Tibial nerve (tissue), 4 donors: ENCODE measurements at regions not wholly inside any gene's neighbourhood (a gene's known extent, or its start where the extent isn't known, plus 50 kb on each side); places are given as distances from the start of the nearest gene placed in this dataset.
"Not testable (repeated sequence)": the region's sequence is repeated elsewhere in the genome, so short reads cannot be mapped to it uniquely, and the experiment has no call there.

Experiments used
- DNase-seq, 2 donors: peaks; one replicate each; pipeline ENCODE4 v3.0.0-alpha.2; 2019; ENCODE audit warnings: low spot score in 2 of 2
- H3K27ac ChIP-seq, 4 donors: fragments of 200-600 bp; sonication (generic) in 3 of 4; one replicate each; pipeline ENCODE4 v1.5.1; 2017 to 2019; ENCODE audit warnings: mild to moderate bottlenecking in 1 of 4
- H3K27me3 ChIP-seq, 2 donors: fragments of 200-600 bp; sonication (generic) in 1 of 2; one replicate each; pipeline versions ENCODE4 v1.5.1 to v1.6.0; 2017 to 2019
- H3K36me3 ChIP-seq, 3 donors: fragments of 200-600 bp; sonication (generic); one replicate each; pipeline ENCODE4 v1.5.1; 2018 to 2019
- H3K4me1 ChIP-seq, 4 donors: fragments of 200-600 bp; sonication (generic) in 3 of 4; one replicate each; pipeline ENCODE4 v1.5.1; 2017 to 2019
- H3K4me3 ChIP-seq, 4 donors: fragments of 200-600 bp; sonication (generic) in 3 of 4; one replicate each; pipeline ENCODE4 v1.5.1; 2017 to 2019; ENCODE audit warnings: mild to moderate bottlenecking in 1 of 4, moderate library complexity in 1 of 4
- H3K9me3 ChIP-seq, 4 donors: fragments of 200-600 bp; sonication (generic) in 3 of 4; one replicate each; pipeline ENCODE4 v1.5.1; 2017 to 2019
- EP300 ChIP-seq, 2 donors: sonication (generic); formaldehyde crosslinking; IDR thresholded peaks; one replicate each; pipeline ENCODE4 v1.6.1; 2017; ENCODE audit warnings: antibody characterized with exemption in 2 of 2, mild to moderate bottlenecking in 1 of 2
- POLR2A ChIP-seq, 2 donors: fragments of 450-650 bp; IDR thresholded peaks; one replicate each; pipeline ENCODE4 v1.6.1; 2017; ENCODE audit warnings: antibody characterized with exemption in 2 of 2, mild to moderate bottlenecking in 2 of 2, moderate library complexity in 2 of 2
- WGBS, 2 donors: methylation state at CpG; one replicate each; pipeline ENCODE4 v1.1.5; 2018; 5-methylcytosine and 5-hydroxymethylcytosine counted together
- TF ChIP-seq, protein P1 (sequence below), 5 experiments: fragments of 200-600 bp in 3 of 5; fragments of 450-650 bp in 2 of 5; sonication (generic) in 3 of 5; IDR thresholded peaks; one replicate each; pipeline ENCODE4 v1.5.1; 2016 to 2019; ENCODE audit warnings: antibody characterized with exemption in 5 of 5, mild to moderate bottlenecking in 3 of 5, moderate library complexity in 2 of 5

DNA sequence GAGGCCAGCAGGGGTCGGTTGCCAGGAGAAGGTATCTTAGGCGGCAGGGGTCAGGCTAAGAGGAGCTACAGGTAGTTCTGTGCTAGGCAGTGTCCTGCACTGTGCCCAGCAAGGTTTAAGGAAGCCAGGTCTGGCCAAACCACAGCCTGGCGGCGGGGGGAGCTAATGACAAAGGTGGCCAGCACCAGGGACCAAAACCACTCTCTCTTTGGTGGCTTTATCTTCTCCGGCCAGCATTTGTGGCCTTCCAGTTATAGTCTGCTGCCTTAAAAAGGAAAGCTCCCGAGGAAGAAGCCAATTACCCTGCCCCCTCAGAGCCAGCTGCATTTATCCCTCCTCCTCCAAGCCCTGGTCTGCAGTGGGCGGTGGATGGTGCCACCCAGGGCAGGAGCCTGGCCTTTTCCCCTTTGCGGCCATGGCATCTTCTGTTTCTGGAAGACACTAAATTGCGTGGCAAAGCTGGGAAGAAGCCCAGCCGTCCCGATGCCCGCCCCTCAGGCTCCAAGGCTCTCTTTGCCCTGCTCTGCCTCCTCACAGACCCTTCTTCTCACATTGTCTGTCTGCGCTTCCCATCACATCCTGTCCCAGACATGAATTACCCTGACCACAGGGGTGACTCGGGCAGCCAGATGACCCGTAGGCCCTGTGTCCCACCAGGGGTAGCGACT, 94.6 kb downstream of the EN1 start:
- no peaks in the 10 kb centered on the region for H3K36me3 ChIP-seq
- no peak overlapping the region for H3K27ac ChIP-seq
- TF ChIP-seq EP300 (IDR thresholded peaks at IDR 0.05) (no peak), POLR2A (IDR thresholded peaks at IDR 0.05) (no peak)
- TF ChIP-seq, protein P1, sequence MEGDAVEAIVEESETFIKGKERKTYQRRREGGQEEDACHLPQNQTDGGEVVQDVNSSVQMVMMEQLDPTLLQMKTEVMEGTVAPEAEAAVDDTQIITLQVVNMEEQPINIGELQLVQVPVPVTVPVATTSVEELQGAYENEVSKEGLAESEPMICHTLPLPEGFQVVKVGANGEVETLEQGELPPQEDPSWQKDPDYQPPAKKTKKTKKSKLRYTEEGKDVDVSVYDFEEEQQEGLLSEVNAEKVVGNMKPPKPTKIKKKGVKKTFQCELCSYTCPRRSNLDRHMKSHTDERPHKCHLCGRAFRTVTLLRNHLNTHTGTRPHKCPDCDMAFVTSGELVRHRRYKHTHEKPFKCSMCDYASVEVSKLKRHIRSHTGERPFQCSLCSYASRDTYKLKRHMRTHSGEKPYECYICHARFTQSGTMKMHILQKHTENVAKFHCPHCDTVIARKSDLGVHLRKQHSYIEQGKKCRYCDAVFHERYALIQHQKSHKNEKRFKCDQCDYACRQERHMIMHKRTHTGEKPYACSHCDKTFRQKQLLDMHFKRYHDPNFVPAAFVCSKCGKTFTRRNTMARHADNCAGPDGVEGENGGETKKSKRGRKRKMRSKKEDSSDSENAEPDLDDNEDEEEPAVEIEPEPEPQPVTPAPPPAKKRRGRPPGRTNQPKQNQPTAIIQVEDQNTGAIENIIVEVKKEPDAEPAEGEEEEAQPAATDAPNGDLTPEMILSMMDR (IDR thresholded peaks at IDR 0.05) = no peak
- H3K27me3 ChIP-seq = no peaks in the 10 kb centered on the region
- 69 to 72% methylated on average over 16 of the region's 16 CpGs for WGBS, 2 donors
- no peaks in the 10 kb centered on the region for H3K9me3 ChIP-seq
- no peak for DNase-seq
- H3K4me1 ChIP-seq = no peaks in the 10 kb centered on the region
- no peak overlapping the region for H3K4me3 ChIP-seq

DNA sequence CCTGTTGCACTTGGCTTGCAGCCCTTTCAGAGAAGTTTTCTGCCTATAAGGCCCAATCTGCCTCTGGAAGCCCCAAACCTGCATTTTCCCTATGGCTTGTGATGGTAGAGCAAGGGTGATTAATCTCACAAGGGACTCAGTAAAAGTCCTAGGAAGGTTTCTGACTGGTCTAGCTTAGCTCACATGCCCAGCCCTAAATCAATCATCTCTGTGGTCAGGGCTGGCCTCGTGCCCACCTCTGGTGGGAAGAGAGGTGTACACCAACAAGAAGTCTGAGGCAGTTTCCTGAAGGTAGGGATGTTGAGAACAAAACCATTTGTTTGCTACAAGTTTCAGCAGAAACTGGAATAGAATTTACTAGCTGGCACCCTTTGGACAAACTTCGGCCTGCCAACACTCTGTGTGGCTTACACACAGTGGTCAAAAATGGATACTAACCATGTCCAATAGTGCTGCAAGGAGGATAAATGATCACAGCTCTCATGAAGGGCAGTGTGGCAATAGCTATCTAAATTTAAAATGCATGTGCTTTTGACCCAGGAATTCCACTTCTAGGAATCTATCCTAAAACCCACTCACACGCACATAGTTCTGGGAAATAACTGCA, 96.4 kb downstream of the EN1 start:
- Histone ChIP-seq H3K27me3 (no peaks in the 10 kb centered on the region), H3K27ac (no peak overlapping the region), H3K9me3 (no peaks in the 10 kb centered on the region), H3K4me3 (no peak overlapping the region), H3K36me3 (no peaks in the 10 kb centered on the region), H3K4me1 (no peaks in the 10 kb centered on the region)
- no peak for DNase-seq
- TF ChIP-seq POLR2A (IDR thresholded peaks at IDR 0.05) (no peak), EP300 (IDR thresholded peaks at IDR 0.05) (no peak)
- TF ChIP-seq, protein P1 (IDR thresholded peaks at IDR 0.05) = no peak
- 64 to 71% methylated on average over 3 of the region's 3 CpGs for WGBS, 2 donors

DNA sequence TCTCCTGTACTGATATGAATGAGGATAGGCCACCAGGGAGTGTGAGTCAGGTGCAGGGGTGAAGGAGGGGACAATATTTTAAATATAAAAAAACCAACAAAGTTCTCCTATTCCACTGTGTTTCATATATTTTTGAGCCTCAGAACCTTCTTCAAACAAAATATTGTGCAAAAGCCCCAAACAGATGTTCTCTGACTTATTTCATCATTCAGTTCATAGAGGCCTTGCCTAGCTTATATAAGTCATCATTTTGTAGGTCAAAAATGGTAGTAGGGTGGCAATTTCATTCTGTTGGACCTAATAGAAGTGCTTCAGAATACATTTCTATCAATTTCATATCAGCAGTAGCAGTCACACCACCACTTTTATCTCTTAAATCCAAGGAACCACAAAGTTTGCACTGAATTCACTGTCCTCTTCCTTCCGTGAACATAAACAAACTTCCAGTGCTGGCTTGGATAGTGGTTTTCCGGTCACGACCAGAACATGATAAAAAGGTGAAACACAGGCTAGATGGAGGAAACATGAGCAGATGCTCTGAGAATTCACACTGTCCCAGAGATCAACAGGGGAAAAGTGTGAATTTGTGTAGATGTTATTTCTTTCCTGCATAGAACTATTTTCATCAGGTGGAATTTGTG, 99.1 kb downstream of the EN1 start:
- Histone ChIP-seq H3K9me3 (peaks cover 0 to 16% (median 0%) of the 10 kb centered on the region in 4 donors), H3K27me3 (no peaks in the 10 kb centered on the region), H3K36me3 (no peaks in the 10 kb centered on the region), H3K4me3 (no peak overlapping the region), H3K4me1 (no peaks in the 10 kb centered on the region), H3K27ac (no peak overlapping the region)
- 71 to 86% methylated on average over 3 of the region's 3 CpGs for WGBS, 2 donors
- TF ChIP-seq POLR2A (IDR thresholded peaks at IDR 0.05) = no peak
- TF ChIP-seq, protein P1 (IDR thresholded peaks at IDR 0.05) = no peak
- TF ChIP-seq EP300 (IDR thresholded peaks at IDR 0.05) = no peak
- no peak for DNase-seq

DNA sequence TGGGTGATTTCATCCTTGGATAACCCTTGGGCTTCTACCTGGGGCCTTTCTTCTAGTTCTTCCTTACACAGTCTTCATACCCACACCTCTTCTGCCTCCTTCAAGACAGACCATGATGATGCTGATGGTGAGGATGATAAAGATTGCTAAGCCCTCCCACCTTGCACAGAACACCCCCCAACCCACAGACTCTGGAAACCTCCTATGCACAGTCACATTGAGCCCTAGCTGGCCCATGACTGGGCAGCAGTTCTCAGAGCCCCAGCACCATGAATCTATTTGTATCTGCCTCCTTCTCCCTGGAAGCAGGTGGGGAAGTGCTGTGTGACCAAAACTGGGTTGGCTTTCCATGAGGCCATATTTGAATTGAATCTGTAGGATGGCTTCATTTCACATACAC, 99.8 kb downstream of the EN1 start:
- Histone ChIP-seq H3K27ac (no peak overlapping the region), H3K27me3 (no peaks in the 10 kb centered on the region), H3K4me3 (no peak overlapping the region), H3K4me1 (no peaks in the 10 kb centered on the region), H3K9me3 (peaks cover 0 to 16% (median 0%) of the 10 kb centered on the region in 4 donors), H3K36me3 (no peaks in the 10 kb centered on the region)
- TF ChIP-seq, protein P1 (IDR thresholded peaks at IDR 0.05) = no peak
- TF ChIP-seq POLR2A (IDR thresholded peaks at IDR 0.05) (no peak), EP300 (IDR thresholded peaks at IDR 0.05) (no peak)
- no peak for DNase-seq

DNA sequence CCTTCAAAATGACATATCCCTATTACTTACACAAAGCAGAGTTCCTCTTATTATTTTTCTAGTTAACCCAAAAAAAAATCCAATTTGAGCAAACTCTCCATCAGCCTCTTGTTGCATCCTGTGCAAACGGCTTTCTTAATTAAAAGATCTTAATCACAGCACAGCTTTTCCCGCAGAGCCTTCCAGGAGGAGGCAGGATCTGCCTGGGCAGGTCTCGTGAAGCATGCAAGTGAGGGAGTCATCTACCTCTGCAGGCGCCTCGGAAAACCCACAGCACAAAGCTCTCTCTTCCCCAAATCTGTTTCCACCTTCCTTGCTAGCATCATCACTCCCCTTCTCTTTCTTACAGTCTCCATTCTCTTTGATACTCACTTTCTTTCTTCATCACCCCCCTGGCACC, 100.4 kb downstream of the EN1 start:
- no peaks in the 10 kb centered on the region for H3K4me1 ChIP-seq
- H3K4me3 ChIP-seq = no peak overlapping the region
- WGBS, 2 donors = 74 to 79% methylated on average over 5 of the region's 5 CpGs
- no peaks in the 10 kb centered on the region for H3K36me3 ChIP-seq
- H3K9me3 ChIP-seq = peaks cover 0 to 16% (median 0%) of the 10 kb centered on the region in 4 donors
- no peak overlapping the region for H3K27ac ChIP-seq
- no peaks in the 10 kb centered on the region for H3K27me3 ChIP-seq
- no peak for DNase-seq
- TF ChIP-seq, protein P1 (IDR thresholded peaks at IDR 0.05) = no peak
- TF ChIP-seq EP300 (IDR thresholded peaks at IDR 0.05) (no peak), POLR2A (IDR thresholded peaks at IDR 0.05) (no peak)

DNA sequence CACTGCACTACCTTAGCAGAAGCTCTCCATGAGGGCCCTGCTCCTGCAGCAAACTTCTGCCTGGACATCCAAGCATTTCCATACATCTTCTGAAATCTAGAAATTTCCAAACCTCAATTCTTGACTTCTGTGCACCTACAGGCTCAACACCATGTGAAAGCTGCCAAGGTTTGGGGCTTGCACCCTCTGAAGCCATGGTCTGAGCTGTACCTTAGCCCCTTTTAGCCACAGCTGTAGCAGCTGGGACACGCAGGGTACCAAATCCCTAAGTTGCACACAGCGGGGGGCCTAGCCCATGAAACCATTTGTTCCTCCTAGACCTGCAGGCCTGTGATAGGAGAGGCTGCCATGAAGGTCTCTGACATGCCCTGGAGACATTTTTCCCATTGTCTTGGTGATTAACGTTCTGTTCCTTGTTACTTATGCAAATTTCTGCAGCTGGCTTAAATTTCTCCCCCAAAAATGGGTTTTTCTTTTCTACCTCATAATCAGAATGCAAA, 102.7 kb downstream of the EN1 start:
- H3K27me3 ChIP-seq, H3K36me3 ChIP-seq, DNase-seq, H3K27ac ChIP-seq, H3K4me3 ChIP-seq, H3K4me1 ChIP-seq: not testable (repeated sequence)
- 78 to 90% methylated on average over 2 to 3 of the region's 3 CpGs for WGBS, 2 donors
- H3K9me3 ChIP-seq = peaks cover 0 to 16% (median 0%) of the 10 kb centered on the region in 4 donors
